Kidney (tissue), 13 donors: ENCODE measurements at regions not wholly inside any gene's neighbourhood (a gene's known extent, or its start where the extent isn't known, plus 50 kb on each side); places are given as distances from the start of the nearest gene placed in this dataset.

ENCODE experiments used
- DNase-seq, 5 donors: peaks; one replicate each; pipeline ENCODE4 v3.0.0-alpha.2; 2013 to 2020
- FAIRE-seq: peaks from 2 replicates; lab custom pipeline; 2012; peaks lifted over from hg19 to GRCh38; lab: Jason Lieb, UNC
- H3K27ac ChIP-seq, 2 donors: one replicate each; pipeline ENCODE4 v1.7.0; 2013; ENCODE audit warnings: low read depth in 2 of 2, low read length in 2 of 2, inconsistent platforms in 1 of 2
- H3K27me3 ChIP-seq: one replicate; pipeline ENCODE4 v1.7.1; 2013; ENCODE audit warnings: low read length, inconsistent platforms; ENCODE audit not compliant: control insufficient read depth, insufficient read depth
- H3K36me3 ChIP-seq, 3 donors: one replicate each; pipeline versions ENCODE4 v1.7.0 to v1.7.1; 2013; ENCODE audit warnings: low read length in 3 of 3, control low read depth in 1 of 3, inconsistent platforms in 1 of 3; ENCODE audit not compliant: insufficient read depth in 3 of 3, control insufficient read depth in 2 of 3
- H3K4me1 ChIP-seq, 3 donors: one replicate each; pipeline versions ENCODE4 v1.7.0 to v1.7.1; 2013; ENCODE audit warnings: low read length in 3 of 3, inconsistent platforms in 1 of 3, low read depth in 1 of 3; ENCODE audit not compliant: control insufficient read depth in 2 of 3, insufficient read depth in 2 of 3
- H3K4me3 ChIP-seq, 3 donors: one replicate each; pipeline versions ENCODE4 v1.7.0 to v1.8.1; 2013; ENCODE audit warnings: low read length in 3 of 3, control low read depth in 1 of 3, inconsistent platforms in 1 of 3
- H3K9ac ChIP-seq, 3 donors: one replicate each; pipeline versions ENCODE4 v1.7.0 to v1.7.1; 2013; ENCODE audit warnings: low read length in 3 of 3, control low read depth in 1 of 3, inconsistent platforms in 1 of 3
- H3K9me3 ChIP-seq, 3 donors: one replicate each; pipeline versions ENCODE4 v1.7.0 to v1.7.1; 2013; ENCODE audit warnings: low read length in 3 of 3, control low read depth in 1 of 3, inconsistent platforms in 1 of 3; ENCODE audit not compliant: control insufficient read depth in 2 of 3, insufficient read depth in 1 of 3
- intact Hi-C: fragments of 100-400 bp; cut with DNase I; formaldehyde crosslinking; loops from one replicate; pipeline ENCODE4 v1.11.1; 2022
- TF ChIP-seq, protein P1 (sequence below): IDR thresholded peaks from 3 replicates; pipeline ENCODE4 v1.5.1; 2012; ENCODE audit warnings: mild to moderate bottlenecking, moderate library complexity, borderline replicate concordance; ENCODE audit not compliant: insufficient read depth; ENCODE audit errors: extremely low read depth
- donor health status: control.
- donor health status: control.
- donor health status: control.
- donor health status: control.
- donor health status: control.
- donor health status: DM: yes; HTN: yes; CAD: no.
- donor health status: Normal renal cell carcinoma (clear cell type).

GRCh38 chr5:167573370-167574127 is 717.9 kb upstream of the WWC1 start:
- H3K4me3 ChIP-seq = peak overlapping the region; percentile 8 to 37 (median 23)
- FAIRE-seq (no peak), DNase-seq (peak in 4 of 5 donors; percentile 54 to 85 (median 76))
- no peaks in the 10 kb centered on the region for H3K9me3 ChIP-seq
- peaks cover 11% of the 10 kb centered on the region for H3K27me3 ChIP-seq
- H3K27ac ChIP-seq = no peak overlapping the region
- H3K36me3 ChIP-seq = no peaks in the 10 kb centered on the region
- H3K9ac ChIP-seq = peak overlapping the region in 1 of 3 donors; percentile 40
- peaks cover 0 to 3% (median 0%) of the 10 kb centered on the region in 3 donors for H3K4me1 ChIP-seq
- TF ChIP-seq, protein P1, sequence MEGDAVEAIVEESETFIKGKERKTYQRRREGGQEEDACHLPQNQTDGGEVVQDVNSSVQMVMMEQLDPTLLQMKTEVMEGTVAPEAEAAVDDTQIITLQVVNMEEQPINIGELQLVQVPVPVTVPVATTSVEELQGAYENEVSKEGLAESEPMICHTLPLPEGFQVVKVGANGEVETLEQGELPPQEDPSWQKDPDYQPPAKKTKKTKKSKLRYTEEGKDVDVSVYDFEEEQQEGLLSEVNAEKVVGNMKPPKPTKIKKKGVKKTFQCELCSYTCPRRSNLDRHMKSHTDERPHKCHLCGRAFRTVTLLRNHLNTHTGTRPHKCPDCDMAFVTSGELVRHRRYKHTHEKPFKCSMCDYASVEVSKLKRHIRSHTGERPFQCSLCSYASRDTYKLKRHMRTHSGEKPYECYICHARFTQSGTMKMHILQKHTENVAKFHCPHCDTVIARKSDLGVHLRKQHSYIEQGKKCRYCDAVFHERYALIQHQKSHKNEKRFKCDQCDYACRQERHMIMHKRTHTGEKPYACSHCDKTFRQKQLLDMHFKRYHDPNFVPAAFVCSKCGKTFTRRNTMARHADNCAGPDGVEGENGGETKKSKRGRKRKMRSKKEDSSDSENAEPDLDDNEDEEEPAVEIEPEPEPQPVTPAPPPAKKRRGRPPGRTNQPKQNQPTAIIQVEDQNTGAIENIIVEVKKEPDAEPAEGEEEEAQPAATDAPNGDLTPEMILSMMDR = no peak
- intact Hi-C loops = no loop called here

GRCh38 chr5:167574464-167574863 is 717.0 kb upstream of the WWC1 start:
- H3K9me3 ChIP-seq = no peaks in the 10 kb centered on the region
- no peak overlapping the region for H3K9ac ChIP-seq
- H3K36me3 ChIP-seq = no peaks in the 10 kb centered on the region
- H3K27ac ChIP-seq = no peak overlapping the region
- H3K27me3 ChIP-seq = peaks cover 11% of the 10 kb centered on the region
- no peak for FAIRE-seq
- H3K4me1 ChIP-seq = peaks cover 0 to 3% (median 0%) of the 10 kb centered on the region in 3 donors
- intact Hi-C loops = no loop called here
- no peak overlapping the region for H3K4me3 ChIP-seq
- TF ChIP-seq, protein P1 = no peak
- DNase-seq = no peak

DNA sequence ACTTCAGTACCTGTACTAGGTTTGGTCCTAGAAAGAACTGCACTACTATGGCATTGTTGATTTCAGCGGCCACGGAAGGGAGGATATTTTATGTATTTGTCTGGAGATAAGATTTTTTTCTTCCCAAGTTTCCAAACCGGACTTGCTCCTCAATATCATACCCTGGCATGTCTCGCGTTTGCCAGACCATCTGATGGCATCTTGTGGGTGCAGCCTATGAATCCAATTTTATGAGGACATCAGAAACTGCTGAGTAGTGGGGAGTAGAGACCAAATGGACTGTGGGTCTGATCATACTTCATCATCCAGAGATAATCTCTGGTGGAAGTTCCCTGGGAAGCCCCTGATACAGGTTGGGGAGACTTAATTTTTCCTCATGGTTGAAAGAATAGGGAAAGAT is 716.1 kb upstream of the WWC1 start:
- Histone ChIP-seq H3K27me3 (peaks cover 11% of the 10 kb centered on the region), H3K9ac (no peak overlapping the region), H3K27ac (no peak overlapping the region), H3K36me3 (no peaks in the 10 kb centered on the region), H3K4me3 (no peak overlapping the region), H3K9me3 (no peaks in the 10 kb centered on the region), H3K4me1 (peaks cover 0 to 3% (median 0%) of the 10 kb centered on the region in 3 donors)
- no peak for DNase-seq
- intact Hi-C loops = no loop called here
- TF ChIP-seq, protein P1 = no peak
- FAIRE-seq = no peak
